A549 (cell line): ENCODE measurements at regions not wholly inside any gene's neighbourhood (a gene's known extent, or its start where the extent isn't known, plus 50 kb on each side); places are given as distances from the start of the nearest gene placed in this dataset.

ENCODE experiments used
- ATAC-seq, 2 experiments: fragments of 200-7000 bp in 1 of 2; fragments of >200 bp in 1 of 2; cut with Nextera tagmentation in 1 of 2; cut with Tn5 transposase in 1 of 2; 3 replicates each; pipeline versions ENCODE4 v1.8.0 to v1.9.1; 2018 to 2020; ENCODE audit warnings: mild to moderate bottlenecking in 1 of 2, moderate library complexity in 1 of 2
- CTCF ChIA-PET: fragments of 300-600 bp; sonication (Branson Sonifier 250); formaldehyde crosslinking; extraction: SDS; loops from one replicate; lab custom pipeline; 2021; ENCODE audit warnings: antibody characterized with exemption, inconsistent platforms; lab: Yijun Ruan, JAX
- POLR2A ChIA-PET: fragments of 350-600 bp; formaldehyde crosslinking; extraction: SDS; loops from one replicate; lab custom pipeline; 2021; ENCODE audit warnings: antibody characterized with exemption, inconsistent platforms; lab: Yijun Ruan, JAX
- DNase-seq, 2 experiments: peaks; one replicate each; pipeline versions ENCODE4 v3.0.0 to v3.0.0-alpha.2; 2011 to 2016; ENCODE audit warnings: low read depth in 1 of 2, low spot score in 1 of 2
- FAIRE-seq: peaks from 2 replicates; lab custom pipeline; 2011; peaks lifted over from hg19 to GRCh38; lab: Jason Lieb, UNC
- H3K27ac ChIP-seq, 2 experiments: fragments of >200 bp; sonication (Bioruptor Twin); formaldehyde crosslinking; 3 replicates each; pipeline ENCODE4 v1.5.1; 2016 to 2017
- H3K4me1 ChIP-seq: fragments of >200 bp; sonication (Bioruptor Twin); formaldehyde crosslinking; 3 replicates; pipeline ENCODE4 v1.6.1; 2016
- H3K4me2 ChIP-seq: fragments of >200 bp; sonication (Bioruptor Twin); formaldehyde crosslinking; 3 replicates; pipeline ENCODE4 v1.6.1; 2016
- H3K4me3 ChIP-seq: fragments of >200 bp; sonication (Bioruptor Twin); formaldehyde crosslinking; 3 replicates; pipeline ENCODE4 v1.5.1; 2016
- H3K9me3 ChIP-seq: fragments of >200 bp; sonication (Bioruptor Twin); formaldehyde crosslinking; 3 replicates; pipeline ENCODE4 v1.6.1; 2016
- BHLHE40 ChIP-seq: IDR thresholded peaks from 2 replicates; pipeline ENCODE4 v1.6.1; 2012; ENCODE audit warnings: low read depth, low read length, inconsistent platforms
- CBX8 ChIP-seq: fragments of 200-600 bp; sonication (generic); IDR thresholded peaks from 2 replicates; pipeline ENCODE4 v1.6.1; 2016
- CEBPB ChIP-seq, 2 experiments: fragments of >200 bp in 1 of 2; sonication (Bioruptor Twin) in 1 of 2; formaldehyde crosslinking in 1 of 2; IDR thresholded peaks; 2 replicates each; pipeline ENCODE4 v1.6.1; 2012 to 2016
- CHD2 ChIP-seq: fragments of 150-350 bp; IDR thresholded peaks from 2 replicates; pipeline ENCODE4 v1.6.1; 2014; ENCODE audit warnings: low read length; ENCODE audit not compliant: partially characterized antibody
- CHD4 ChIP-seq: fragments of 200-600 bp; sonication (generic); IDR thresholded peaks from 2 replicates; pipeline ENCODE4 v1.6.1; 2016; ENCODE audit warnings: antibody characterized with exemption, mild to moderate bottlenecking, borderline replicate concordance
- EHF ChIP-seq: fragments of 250-450 bp; sonication (Bioruptor Pico); IDR thresholded peaks from 2 replicates; pipeline ENCODE4 v1.5.0; 2020; ENCODE audit warnings: mild to moderate bottlenecking
- FOSB ChIP-seq: fragments of 250-450 bp; sonication (Bioruptor Pico); IDR thresholded peaks from 2 replicates; pipeline ENCODE4 v1.5.0; 2020; ENCODE audit warnings: mild to moderate bottlenecking, moderate library complexity
- FOSL2 ChIP-seq, 2 experiments: fragments of 450-650 bp in 1 of 2; fragments of >200 bp in 1 of 2; sonication (Bioruptor Twin) in 1 of 2; formaldehyde crosslinking; IDR thresholded peaks; 2 replicates each; pipeline versions ENCODE4 v1.5.0 to v1.6.1; 2016 to 2020; ENCODE audit warnings: mild to moderate bottlenecking in 1 of 2, moderate library complexity in 1 of 2
- FOXS1 ChIP-seq: fragments of 250-450 bp; sonication (Bioruptor Pico); IDR thresholded peaks from 2 replicates; pipeline ENCODE4 v1.5.0; 2020; ENCODE audit warnings: mild to moderate bottlenecking, moderate library complexity
- HES2 ChIP-seq: fragments of >200 bp; sonication (Bioruptor Twin); formaldehyde crosslinking; IDR thresholded peaks from 2 replicates; pipeline ENCODE4 v1.6.1; 2016
- HMGXB4 ChIP-seq: fragments of 250-450 bp; sonication (Bioruptor Pico); IDR thresholded peaks from 2 replicates; pipeline ENCODE4 v1.5.0; 2021; ENCODE audit warnings: mild to moderate bottlenecking, moderate library complexity, borderline replicate concordance
- HOXA7 ChIP-seq: fragments of 250-450 bp; sonication (Bioruptor Pico); IDR thresholded peaks from 2 replicates; pipeline ENCODE4 v1.5.0; 2020; ENCODE audit warnings: mild to moderate bottlenecking, moderate library complexity
- HOXB5 ChIP-seq: fragments of 250-450 bp; sonication (Bioruptor Pico); IDR thresholded peaks from 2 replicates; pipeline ENCODE4 v1.5.0; 2020; ENCODE audit warnings: mild to moderate bottlenecking, moderate library complexity
- JUNB ChIP-seq: fragments of >200 bp; sonication (Bioruptor Twin); formaldehyde crosslinking; IDR thresholded peaks from 2 replicates; pipeline ENCODE4 v1.6.1; 2016
- KDM1A ChIP-seq: fragments of 200-600 bp; sonication (generic); IDR thresholded peaks from 2 replicates; pipeline ENCODE4 v1.6.1; 2016; ENCODE audit warnings: low read depth, mild to moderate bottlenecking
- MAFK ChIP-seq: fragments of 450-650 bp; IDR thresholded peaks from 2 replicates; pipeline ENCODE4 v1.6.1; 2014; ENCODE audit not compliant: partially characterized antibody
- MYC ChIP-seq: IDR thresholded peaks from 2 replicates; pipeline ENCODE4 v1.6.1; 2012; ENCODE audit warnings: mild to moderate bottlenecking, inconsistent platforms, low read length, improper control_type of control experiment, borderline replicate concordance
- POLR2A ChIP-seq: IDR thresholded peaks from 2 replicates; pipeline ENCODE4 v1.6.1; 2012; ENCODE audit warnings: mild to moderate bottlenecking, low read length
- RAD21 ChIP-seq, 2 experiments: fragments of >200 bp in 1 of 2; sonication (Bioruptor Twin) in 1 of 2; formaldehyde crosslinking in 1 of 2; IDR thresholded peaks in 1 of 2; conservative IDR thresholded peaks in 1 of 2; 2 replicates in 1 of 2; 3 replicates in 1 of 2; pipeline ENCODE4 v1.6.1; 2012 to 2018; ENCODE audit warnings: inconsistent platforms in 1 of 2
- RARB ChIP-seq: fragments of 250-450 bp; sonication (Bioruptor Pico); IDR thresholded peaks from 2 replicates; pipeline ENCODE4 v1.8.0; 2021; ENCODE audit warnings: mild to moderate bottlenecking, moderate library complexity
- RNF2 ChIP-seq: fragments of 200-600 bp; sonication (generic); IDR thresholded peaks from 2 replicates; pipeline ENCODE4 v1.6.1; 2016; ENCODE audit warnings: low read depth, mild to moderate bottlenecking, antibody characterized with exemption, moderate library complexity, borderline replicate concordance
- SMC3 ChIP-seq: fragments of >200 bp; sonication (Bioruptor Twin); formaldehyde crosslinking; IDR thresholded peaks from 3 replicates; pipeline ENCODE4 v1.6.1; 2018; ENCODE audit warnings: inconsistent platforms
- TFCP2L1 ChIP-seq: fragments of 250-450 bp; sonication (Bioruptor Pico); IDR thresholded peaks from 2 replicates; pipeline ENCODE4 v1.5.0; 2021; ENCODE audit warnings: mild to moderate bottlenecking
- ZFP36 ChIP-seq: fragments of 450-650 bp; IDR thresholded peaks from 2 replicates; pipeline ENCODE4 v1.6.1; 2014; ENCODE audit warnings: borderline replicate concordance; ENCODE audit not compliant: partially characterized antibody
- WGBS: methylation state at CpG from one replicate; pipeline ENCODE4 v1.1.6; 2017; ENCODE audit errors: missing lambda C conversion rate; 5-methylcytosine and 5-hydroxymethylcytosine counted together
- TF ChIP-seq, protein P1 (sequence below): fragments of 250-450 bp; sonication (Bioruptor Pico); IDR thresholded peaks from 2 replicates; pipeline ENCODE4 v1.5.0; 2020; ENCODE audit warnings: low read depth, mild to moderate bottlenecking, moderate library complexity

DNA sequence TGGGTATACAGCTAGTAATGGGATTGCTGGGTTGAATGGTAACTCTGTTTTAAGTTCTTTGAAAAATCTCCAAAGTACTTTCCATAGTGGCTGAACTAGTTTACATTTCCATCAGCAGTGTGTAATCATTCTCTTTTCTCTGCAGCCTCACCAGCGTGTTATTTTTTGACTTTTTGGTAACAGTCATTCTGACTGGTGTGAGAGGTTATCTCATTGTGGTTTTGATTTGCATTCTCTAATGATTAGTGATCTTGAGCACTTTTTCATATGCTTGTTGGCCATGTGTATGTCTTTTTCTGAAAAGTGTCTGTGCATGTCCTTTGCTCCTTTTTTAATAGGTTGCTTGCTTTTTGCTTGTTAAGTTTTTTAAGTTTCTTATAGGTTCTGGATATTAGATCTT is 194.2 kb upstream of the PHACTR1 start:
- TF ChIP-seq POLR2A: no peak
- TF ChIP-seq, all 56 proteins: peak for 0
- H3K4me2 ChIP-seq: no peak overlapping the region
- H3K4me3 ChIP-seq: no peak overlapping the region
- no peak for ATAC-seq
- CTCF ChIA-PET: no interaction called here
- WGBS: 72% methylated on average over 1 of the region's 1 CpG
- no peak for FAIRE-seq
- H3K9me3 ChIP-seq: no peaks in the 10 kb centered on the region
- POLR2A ChIA-PET: no interaction called here
- H3K4me1 ChIP-seq: no peaks in the 10 kb centered on the region
- no peak for DNase-seq
- H3K27ac ChIP-seq: no peak overlapping the region

- POLR2A ChIA-PET: no interaction called here
- 91% methylated on average over 1 of the region's 1 CpG for WGBS
- H3K27ac ChIP-seq: no peak overlapping the region
- no peak overlapping the region for H3K4me3 ChIP-seq
- no peaks in the 10 kb centered on the region for H3K4me1 ChIP-seq
- no peak overlapping the region for H3K4me2 ChIP-seq
- FAIRE-seq (no peak), DNase-seq (no peak), ATAC-seq (no peak)
- CTCF ChIA-PET: interaction anchor here (0.6 kb wide), 1 partner anchor 57 kb away, joined by 3 read pairs; no protein-coding TSS in a partner anchor
- H3K9me3 ChIP-seq: no peaks in the 10 kb centered on the region
- TF ChIP-seq RNF2: no peak
- no peak for TF ChIP-seq EHF
- TF ChIP-seq MAFK: no peak
- no peak for TF ChIP-seq JUNB
- TF ChIP-seq RARB (CRISPR knock-in tag): no peak
- TF ChIP-seq ZFP36: no peak
- no peak for TF ChIP-seq HOXA7 (CRISPR knock-in tag)
- TF ChIP-seq SMC3: no peak
- TF ChIP-seq, protein P1, sequence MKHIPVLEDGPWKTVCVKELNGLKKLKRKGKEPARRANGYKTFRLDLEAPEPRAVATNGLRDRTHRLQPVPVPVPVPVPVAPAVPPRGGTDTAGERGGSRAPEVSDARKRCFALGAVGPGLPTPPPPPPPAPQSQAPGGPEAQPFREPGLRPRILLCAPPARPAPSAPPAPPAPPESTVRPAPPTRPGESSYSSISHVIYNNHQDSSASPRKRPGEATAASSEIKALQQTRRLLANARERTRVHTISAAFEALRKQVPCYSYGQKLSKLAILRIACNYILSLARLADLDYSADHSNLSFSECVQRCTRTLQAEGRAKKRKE (CRISPR knock-in tag): no peak
- TF ChIP-seq HMGXB4 (CRISPR knock-in tag): no peak
- no peak for TF ChIP-seq BHLHE40
- no peak for TF ChIP-seq KDM1A
- TF ChIP-seq FOSB: no peak
- no peak for TF ChIP-seq CHD4
- no peak for TF ChIP-seq FOSL2 (IDR thresholded peaks at IDR 0.05)
- TF ChIP-seq FOSL2 (CRISPR knock-in tag; IDR thresholded peaks at IDR 0.05): no peak
- TF ChIP-seq HOXB5: no peak
These were observed 192.8 kb upstream of the PHACTR1 start for GRCh38 chr6:12523726-12524125.

GRCh38 chr6:12525276-12525675 is 191.3 kb upstream of the PHACTR1 start:
- DNase-seq: no peak
- CTCF ChIA-PET: no interaction called here
- Histone ChIP-seq H3K9me3 (no peaks in the 10 kb centered on the region), H3K4me1 (no peaks in the 10 kb centered on the region), H3K4me3 (no peak overlapping the region), H3K27ac (no peak overlapping the region), H3K4me2 (no peak overlapping the region)
- no peak for FAIRE-seq
- WGBS: 83% methylated on average over 3 of the region's 3 CpGs
- TF ChIP-seq MYC: no peak
- POLR2A ChIA-PET: no interaction called here
- ATAC-seq: no peak

- DNase-seq (no peak), FAIRE-seq (no peak), ATAC-seq (no peak)
- H3K4me1 ChIP-seq: no peaks in the 10 kb centered on the region
- ChIA-PET CTCF (no interaction called here), POLR2A (no interaction called here)
- no peaks in the 10 kb centered on the region for H3K9me3 ChIP-seq
- H3K4me3 ChIP-seq: no peak overlapping the region
- no peak overlapping the region for H3K4me2 ChIP-seq
- H3K27ac ChIP-seq: no peak overlapping the region
- WGBS: 80% methylated on average over 2 of the region's 2 CpGs
- TF ChIP-seq CEBPB (IDR thresholded peaks at IDR 0.05) (no peak), HES2 (no peak), CHD2 (no peak), HMGXB4 (CRISPR knock-in tag) (no peak), CBX8 (no peak), FOXS1 (CRISPR knock-in tag) (no peak), RAD21 (conservative IDR thresholded peaks at IDR 0.05 in 1 of 2, IDR thresholded peaks at IDR 0.05 in 1 of 2) (no peak), TFCP2L1 (CRISPR knock-in tag) (no peak)
- TF ChIP-seq, protein P1 (CRISPR knock-in tag): no peak
These were observed 189.2 kb upstream of the PHACTR1 start for GRCh38 chr6:12527339-12527738.
